ENCODE measurements at regions not wholly inside any gene's neighbourhood (a gene's known extent, or its start where the extent isn't known, plus 50 kb on each side); places are given as distances from the start of the nearest gene placed in this dataset.

DNA sequence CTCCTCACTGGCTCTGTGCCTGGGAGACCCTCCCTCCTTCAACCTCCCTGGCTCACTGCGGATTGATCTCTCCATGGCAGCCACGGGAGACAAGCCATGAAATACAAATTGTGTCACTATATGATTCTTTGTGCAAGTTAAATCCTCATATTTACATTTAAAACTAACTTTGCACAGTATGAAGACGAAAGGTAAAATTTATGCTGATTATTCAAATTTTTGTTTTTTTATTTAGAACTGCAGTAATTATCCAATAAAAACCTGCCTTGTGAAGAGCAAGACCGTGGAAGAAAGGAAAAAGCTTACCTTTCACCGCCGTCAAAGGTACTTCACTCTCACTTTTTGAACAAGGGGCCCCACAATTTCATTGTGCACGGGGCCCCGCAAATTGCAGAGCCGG is 436.9 kb downstream of the EIPR1 start:
- no peak for DNase-seq (ENCODE audit: low read depth)
- no peak overlapping the region for H3K4me3 ChIP-seq (ENCODE audit: low read depth, low read length)

DNA sequence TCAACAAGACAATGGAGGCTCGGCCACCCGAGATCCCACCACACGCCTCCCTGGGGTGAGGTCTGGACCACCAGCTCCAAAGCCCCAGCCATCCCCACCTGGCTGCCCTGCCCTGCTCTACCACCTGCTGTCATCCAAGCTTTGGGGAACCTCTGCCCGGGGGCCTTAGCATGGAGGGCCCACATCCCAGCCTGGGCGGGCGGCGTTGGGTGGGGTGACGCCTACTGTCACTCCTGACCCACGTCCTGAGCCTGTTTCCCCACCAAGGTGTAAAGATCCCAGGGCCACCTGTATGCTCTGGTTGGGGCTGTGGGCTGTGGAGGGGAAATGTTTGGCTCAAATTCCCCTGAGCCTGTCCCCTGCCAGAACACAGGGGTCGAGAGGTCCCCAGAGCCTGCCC is 437.6 kb downstream of the EIPR1 start:
- DNase-seq (ENCODE audit: low read depth): no peak
- H3K4me3 ChIP-seq (ENCODE audit: low read depth, low read length): no peak overlapping the region

DNA sequence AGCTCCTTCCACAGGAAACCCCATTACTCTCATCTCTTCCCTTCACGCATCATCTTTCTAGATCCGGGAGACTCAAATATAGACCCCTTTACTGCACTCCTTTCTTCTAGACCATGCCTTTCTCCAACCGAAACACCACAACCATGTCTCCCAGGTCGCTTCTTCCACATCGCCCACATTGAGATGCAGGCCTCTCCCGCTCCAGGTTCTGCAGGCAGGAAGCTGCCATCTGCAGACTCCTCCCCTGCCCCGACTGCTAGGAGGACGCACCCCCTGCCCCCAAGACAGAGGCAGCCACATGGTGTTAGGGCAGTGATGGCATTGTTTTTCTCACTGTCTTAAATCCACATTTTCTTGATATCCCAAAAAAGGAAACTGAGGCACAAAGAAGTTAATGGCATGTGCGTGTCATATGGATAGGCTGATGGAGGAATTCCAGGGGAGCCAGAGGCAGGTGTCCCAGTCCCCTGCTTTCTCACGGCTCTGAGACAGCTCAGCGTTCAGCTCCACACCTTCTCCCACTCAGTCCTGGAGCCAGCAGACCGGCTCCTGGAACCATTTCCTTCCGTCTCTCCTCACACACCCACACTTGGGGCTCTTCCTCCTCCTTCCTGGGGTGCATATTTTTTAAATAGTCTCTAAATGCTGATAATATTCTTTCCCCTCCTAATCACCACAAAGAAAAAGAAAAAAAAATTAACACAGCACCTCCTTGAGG is 438.4 kb downstream of the EIPR1 start:
- no peak overlapping the region for H3K4me3 ChIP-seq (ENCODE audit: low read depth, low read length)
- no peak for DNase-seq (ENCODE audit: low read depth)

DNA sequence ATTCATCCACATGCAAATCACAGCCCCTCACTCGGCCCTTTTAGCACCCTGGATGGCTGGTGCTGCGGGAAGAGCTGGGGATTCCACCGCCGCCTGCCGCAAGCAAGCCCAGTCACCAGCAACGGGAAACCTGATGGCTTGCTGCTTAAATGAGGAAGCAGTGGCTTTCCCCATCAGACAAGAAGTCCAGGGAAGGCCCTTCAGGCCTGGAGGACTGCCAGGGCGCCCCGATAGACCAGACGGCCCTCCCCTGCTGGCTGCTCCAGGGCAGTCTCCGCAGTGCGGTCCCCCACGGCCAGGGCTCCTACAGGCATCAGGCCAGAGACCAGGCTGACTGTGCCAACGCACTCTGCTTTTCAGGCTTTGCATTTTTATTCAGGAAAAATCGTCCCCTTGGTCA is 439.1 kb downstream of the EIPR1 start:
- no peak for DNase-seq (ENCODE audit: low read depth)
- H3K4me3 ChIP-seq (ENCODE audit: low read depth, low read length): no peak overlapping the region

DNA sequence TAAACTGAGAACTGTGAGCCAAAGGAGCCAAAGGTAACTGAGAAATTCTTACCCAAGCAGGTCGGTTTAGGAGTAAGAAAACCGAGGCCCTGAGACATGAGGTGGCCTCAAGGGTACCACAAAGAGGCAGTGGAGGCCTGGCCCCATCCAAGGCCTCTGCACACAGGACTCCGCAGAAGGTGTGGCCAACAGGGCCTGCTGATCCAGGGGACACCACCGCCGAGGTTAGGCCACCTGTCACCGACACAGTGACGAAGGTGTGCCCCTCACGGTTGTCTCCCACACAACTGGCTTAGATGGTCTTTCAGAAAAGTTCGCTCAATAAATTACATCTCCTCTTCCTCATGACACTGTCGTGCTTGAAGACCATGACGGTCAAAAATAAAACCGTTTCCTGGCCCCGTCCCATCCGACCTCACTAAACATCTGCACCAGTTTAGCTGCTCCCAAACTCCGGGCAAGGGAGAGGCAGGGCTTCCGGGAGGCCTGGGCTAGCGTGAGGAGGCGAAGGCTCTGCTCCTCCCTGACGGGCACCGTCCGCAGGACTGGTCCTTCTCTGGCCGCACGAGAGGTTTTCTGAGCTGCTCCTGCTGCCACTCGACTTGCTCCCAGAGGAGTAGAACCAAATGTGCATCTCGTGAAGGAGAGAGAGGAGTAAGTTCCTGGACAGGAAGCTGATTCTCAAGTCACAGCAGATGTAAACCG is 442.0 kb downstream of the EIPR1 start:
- no peak for DNase-seq (ENCODE audit: low read depth)

DNA sequence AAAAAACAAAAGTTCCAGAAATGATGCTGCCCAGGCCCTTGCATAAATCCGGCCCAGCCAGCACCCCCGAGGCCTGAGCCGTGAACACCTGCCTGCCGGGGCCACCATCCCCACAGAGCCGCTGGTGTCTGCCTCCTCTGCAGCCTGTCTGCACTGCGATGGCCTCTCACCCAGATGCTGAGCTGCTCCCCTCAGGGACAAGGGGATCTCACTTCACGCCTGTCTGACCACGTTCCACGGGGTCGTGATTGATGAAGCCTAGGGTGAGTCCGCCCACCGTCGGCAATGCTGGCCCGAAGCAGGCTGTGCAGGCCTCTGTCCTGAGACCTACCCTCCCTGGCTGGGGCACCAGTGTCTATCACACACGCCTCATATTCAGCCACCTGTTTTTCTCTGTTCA is 444.2 kb downstream of the EIPR1 start:
- H3K4me3 ChIP-seq (ENCODE audit: low read depth, low read length): no peak overlapping the region
- no peak for DNase-seq (ENCODE audit: low read depth)

More for the DNA sequence above, 442.0 kb downstream of the EIPR1 start:
- H3K4me3 ChIP-seq (ENCODE audit: low read depth, low read length): no peak overlapping the region

DNA sequence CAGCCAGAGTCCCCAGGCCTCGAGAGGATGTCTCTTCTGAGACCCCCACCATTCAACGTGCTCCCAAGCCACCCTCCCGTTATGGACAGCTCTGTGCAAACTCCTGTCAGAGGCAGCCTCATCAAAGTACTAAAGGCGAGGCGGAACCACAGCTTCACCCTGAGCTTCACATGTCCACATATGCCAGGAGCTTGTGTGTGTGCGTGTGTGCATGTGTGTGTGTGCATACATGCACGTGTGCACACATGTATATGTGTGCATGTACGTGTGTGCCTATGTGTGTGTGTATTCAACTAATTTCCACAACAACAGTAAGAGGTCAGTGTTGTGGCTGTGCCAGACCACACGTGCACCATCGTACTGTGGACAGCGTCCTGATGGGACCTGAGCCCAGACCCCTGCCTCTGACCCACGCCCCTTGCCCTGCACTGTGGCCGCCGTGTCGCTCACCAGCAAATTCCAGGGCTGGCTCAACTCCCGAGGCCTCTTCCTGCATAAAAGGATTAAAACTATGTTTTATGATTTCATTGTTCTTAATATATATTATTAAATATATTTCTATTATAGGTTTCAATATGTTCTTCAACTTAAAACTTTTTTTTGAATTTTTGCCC is 444.8 kb downstream of the EIPR1 start:
- DNase-seq (ENCODE audit: low read depth): no peak
- no peak overlapping the region for H3K4me3 ChIP-seq (ENCODE audit: low read depth, low read length)

DNA sequence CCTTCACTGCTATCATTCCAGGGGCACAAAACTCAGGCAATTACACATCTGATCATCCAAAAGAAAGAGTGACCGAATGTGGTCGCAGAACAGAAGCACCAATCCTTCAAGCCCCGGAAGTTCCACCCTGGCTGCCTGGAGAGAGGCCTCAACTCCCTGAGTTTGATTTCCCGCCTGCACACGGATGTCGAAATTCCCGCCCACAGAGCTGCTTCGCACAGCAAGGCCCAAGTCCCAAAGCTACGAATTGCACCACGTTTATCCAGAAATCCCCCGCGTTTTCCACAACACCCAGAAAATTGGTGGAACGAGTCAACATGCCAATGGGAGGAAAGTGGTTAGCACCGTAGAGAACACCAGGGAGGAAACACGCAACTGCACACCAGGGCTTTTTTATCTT is 445.4 kb downstream of the EIPR1 start:
- no peak overlapping the region for H3K4me3 ChIP-seq (ENCODE audit: low read depth, low read length)
- DNase-seq (ENCODE audit: low read depth): no peak

DNA sequence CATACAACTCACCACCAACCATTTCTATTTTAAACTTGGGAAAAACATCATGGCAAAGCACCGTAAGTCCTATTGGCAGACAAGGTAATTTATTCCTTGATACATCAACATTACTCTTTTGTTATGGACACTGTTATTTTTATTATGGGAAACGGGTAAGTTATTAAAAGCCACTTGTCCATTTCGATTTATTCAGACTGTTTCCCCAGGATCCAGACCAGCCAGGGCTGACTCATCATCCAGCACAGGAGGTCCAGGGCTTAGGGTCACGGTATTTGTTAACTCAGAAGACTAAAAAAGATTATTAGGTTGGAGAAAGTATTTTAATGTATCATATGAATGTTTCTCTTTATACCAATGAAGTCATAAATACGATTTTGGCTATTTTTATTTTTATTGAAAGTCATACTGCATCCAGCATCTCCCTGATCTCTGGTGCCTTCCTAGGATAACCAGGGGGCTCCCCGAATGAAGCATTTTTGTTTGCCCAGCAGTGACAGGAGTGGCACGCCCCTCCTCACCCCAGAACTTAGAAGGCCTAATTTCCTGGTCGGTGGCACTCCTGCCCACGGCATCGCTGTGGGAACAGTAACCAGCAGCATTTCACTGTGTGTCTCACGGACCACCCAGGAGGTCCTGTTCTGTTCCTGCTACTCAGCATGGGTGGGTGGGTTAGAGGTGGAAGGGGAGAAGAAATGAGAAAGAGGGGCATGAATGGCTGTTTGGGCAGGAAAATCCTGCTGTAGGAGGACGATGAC is 446.1 kb downstream of the EIPR1 start:
- no peak for DNase-seq (ENCODE audit: low read depth)
- no peak overlapping the region for H3K4me3 ChIP-seq (ENCODE audit: low read depth, low read length)

DNA sequence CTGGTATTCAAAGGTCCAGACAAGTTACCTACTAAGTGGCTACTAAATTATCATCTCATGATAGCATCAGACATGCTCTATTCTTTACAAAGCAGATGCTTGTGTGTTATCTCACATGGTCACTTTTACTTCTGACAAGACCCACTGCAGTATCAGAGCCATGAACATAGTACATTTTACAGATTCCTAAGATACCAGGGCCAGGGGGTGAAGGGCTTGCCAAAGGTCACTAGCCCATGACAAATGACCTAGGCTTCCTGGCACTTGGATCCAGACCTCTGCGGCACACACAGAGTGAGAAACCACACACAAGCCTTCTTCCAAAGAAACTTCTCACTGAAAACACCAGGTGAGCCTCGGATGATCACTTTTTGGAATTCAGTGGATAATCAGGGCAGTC is 446.8 kb downstream of the EIPR1 start:
- DNase-seq (ENCODE audit: low read depth): no peak
- no peak overlapping the region for H3K4me3 ChIP-seq (ENCODE audit: low read depth, low read length)

DNA sequence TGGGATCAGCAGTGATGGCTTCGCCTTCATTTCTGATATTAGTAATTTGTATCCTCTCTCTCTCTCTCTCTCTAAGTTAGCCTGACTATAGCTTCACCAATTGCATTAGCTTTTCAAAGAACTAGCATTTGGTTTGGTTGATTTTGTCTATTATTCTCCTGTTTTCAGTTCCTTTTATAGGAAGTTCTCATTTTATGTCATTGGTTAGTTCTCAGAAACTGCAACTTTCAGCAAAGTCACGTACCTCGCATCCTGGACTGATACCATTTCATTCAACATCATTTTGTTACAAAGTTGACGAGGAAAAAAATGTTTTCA is 450.8 kb downstream of the EIPR1 start:
- H3K4me3 ChIP-seq (ENCODE audit: low read depth, low read length): no peak overlapping the region
- DNase-seq (ENCODE audit: low read depth): no peak

DNA sequence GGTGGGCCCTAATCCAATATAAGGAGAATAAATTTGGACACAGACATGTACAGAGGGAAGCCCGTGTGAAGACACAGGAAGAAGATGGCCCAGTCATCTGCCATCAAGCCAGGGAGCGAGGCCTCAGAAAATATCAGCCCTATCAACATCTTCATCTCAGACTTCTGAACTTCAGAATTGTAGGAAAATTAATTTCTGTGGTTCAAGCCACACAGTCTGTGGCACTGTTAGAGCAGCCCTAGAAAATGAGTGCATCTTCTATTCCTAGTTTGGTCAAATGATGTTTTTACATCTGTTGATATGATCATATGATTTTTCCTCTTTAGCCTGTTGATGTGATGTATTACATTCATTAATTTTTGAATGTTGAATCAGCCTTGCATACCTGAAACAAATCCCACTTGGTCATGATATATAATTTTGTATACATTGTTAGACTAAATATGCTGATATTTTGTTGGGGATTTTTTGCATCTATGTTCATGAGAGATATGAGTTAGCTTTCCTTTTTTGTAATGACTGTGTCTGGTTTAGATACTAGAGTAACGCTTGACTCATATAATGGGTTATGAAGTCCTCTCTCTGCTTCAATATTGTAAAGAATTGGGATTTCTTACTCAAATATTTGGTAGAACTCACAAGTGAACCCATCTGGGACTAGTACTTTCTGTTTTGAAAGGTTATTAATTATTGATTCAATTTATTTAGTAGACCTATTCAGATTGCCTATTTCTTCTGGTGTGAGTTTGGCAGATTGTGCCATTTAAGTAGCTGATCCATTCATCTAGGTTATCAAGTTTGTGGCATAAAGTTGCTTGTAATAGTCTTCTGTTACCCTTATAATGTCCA is 451.4 kb downstream of the EIPR1 start:
- no peak for DNase-seq (ENCODE audit: low read depth)

DNA sequence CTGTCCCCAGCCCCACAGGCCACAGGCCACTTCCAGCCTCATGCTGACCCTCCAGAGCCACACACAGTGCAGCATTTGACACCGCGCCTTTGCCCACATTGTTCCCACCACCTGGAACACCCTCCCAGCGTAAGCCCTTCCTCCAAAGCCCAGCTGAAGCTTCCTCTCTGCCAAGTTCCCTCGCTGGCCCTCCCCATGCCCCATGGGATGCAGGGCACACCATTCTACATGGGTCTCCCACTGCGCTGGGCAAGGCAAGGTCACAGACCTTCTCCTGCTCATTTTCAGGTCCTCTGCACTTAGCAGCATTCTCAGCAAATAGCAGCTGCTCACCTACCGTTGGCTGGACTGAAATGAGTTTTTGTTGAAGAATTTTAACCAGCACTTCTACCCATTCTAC is 455.5 kb downstream of the EIPR1 start:
- no peak for DNase-seq (ENCODE audit: low read depth)
- no peak overlapping the region for H3K4me3 ChIP-seq (ENCODE audit: low read depth, low read length)

More for the DNA sequence above, 451.4 kb downstream of the EIPR1 start:
- no peak overlapping the region for H3K4me3 ChIP-seq (ENCODE audit: low read depth, low read length)

DNA sequence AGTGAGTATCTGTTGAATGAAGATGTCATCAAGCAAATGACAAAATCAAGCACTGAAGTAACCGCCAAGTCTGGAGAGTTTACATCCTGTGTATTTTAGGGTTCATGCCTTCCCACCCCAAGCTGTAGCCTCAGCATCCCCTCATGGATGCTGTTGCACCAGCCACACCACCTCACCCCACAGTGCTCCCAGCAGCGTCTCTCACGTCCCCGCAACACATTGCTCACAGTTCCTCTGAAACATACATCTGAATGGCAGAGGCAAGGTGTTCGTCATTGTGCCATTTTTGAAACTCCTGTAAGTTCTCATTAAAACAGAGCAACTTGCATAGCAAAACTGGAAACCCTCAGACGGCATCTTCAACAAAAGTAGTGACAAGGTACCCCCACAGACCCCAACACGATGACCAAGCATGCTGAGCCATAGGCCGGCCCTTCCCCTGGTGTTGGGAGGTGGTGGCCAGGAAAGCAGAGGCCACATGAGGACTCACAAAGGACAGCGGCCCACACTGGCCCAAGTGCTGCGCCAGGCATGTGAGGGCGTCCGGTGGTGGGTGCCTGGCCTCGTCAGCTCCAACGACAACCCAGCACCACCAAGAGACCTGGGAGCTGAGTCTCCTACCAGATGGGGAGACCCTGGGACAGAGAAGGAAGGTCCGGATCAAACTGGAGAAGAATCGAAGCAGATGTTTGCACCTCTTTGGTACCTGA is 456.5 kb downstream of the EIPR1 start:
- no peak for DNase-seq (ENCODE audit: low read depth)
- no peak overlapping the region for H3K4me3 ChIP-seq (ENCODE audit: low read depth, low read length)

DNA sequence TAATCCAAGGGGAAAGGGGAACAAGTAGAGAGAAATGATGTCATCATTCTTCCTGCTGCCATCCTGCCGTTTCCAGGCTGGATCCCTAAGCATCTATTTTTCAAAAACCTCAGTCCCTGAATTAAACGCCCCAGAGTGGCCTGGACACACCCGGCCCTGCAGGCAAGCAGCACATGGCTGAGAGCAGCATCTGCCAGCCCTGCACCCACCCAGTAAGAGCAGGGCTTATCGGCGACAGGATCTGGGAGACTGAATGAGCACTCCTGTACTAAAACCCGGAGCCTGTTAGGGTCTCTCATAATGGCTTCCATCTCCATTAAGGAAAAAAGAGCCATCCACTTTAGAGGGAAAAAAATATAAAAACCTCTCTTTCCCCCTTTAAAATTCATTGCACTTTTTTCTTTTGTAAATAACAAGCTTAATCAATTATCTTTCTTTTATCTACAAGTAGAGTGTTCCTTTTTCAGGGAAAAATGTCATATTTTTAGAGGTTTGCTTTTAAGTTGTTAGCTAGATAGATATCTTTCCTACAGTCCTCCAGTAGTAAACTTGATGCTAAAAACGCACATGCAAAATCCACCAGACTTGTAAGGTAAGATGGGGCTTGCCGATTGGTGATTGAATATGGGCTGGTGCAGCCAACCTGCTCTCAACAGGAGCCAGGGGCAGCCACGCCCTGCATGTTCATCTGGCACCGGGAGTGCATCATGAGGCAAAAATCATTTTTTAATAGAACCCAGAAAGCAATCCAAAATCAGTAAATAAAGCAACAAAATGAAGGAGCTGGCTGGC is 457.8 kb downstream of the EIPR1 start:
- H3K4me3 ChIP-seq (ENCODE audit: low read depth, low read length): no peak overlapping the region
- no peak for DNase-seq (ENCODE audit: low read depth)

DNA sequence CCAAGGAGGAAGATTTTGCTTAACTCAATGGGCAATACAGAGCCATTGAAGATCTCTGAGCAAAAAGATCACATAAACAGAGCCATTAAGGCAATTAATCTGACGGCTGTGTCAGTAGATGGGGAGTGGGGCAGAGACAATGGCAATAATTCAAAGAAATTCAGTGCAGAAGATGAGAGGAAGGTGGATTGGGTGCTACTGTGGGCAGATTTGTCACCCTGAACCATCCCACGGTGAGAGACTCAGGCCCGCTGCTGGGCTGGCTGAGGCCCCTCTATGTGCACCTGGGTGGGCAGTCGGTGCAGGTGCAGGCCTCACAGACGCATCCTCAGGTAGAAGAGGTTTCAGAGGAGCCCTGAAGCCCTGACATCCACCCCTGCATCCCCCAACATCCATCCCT is 458.6 kb downstream of the EIPR1 start:
- no peak for DNase-seq (ENCODE audit: low read depth)
- H3K4me3 ChIP-seq (ENCODE audit: low read depth, low read length): no peak overlapping the region

DNA sequence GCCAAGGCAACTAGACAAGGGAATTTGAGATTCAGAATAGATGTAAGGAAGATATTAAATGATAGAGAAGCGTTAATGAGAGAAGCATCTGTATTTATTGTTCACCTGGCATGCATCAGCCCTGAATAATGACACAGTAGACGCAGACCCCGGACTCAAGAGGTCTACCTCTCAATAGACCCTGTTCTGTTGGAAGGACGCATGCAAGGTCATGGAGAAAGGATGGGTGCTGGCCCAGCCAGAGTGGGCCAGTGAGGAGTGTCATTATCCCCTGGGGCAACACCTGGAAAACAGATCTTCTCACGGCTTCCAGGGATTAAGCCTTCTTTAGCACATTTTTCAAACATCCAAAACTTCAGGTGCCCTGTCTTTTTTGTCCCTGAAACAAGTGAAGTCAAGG is 461.0 kb downstream of the EIPR1 start:
- H3K4me3 ChIP-seq (ENCODE audit: low read depth, low read length): no peak overlapping the region
- DNase-seq (ENCODE audit: low read depth): no peak

DNA sequence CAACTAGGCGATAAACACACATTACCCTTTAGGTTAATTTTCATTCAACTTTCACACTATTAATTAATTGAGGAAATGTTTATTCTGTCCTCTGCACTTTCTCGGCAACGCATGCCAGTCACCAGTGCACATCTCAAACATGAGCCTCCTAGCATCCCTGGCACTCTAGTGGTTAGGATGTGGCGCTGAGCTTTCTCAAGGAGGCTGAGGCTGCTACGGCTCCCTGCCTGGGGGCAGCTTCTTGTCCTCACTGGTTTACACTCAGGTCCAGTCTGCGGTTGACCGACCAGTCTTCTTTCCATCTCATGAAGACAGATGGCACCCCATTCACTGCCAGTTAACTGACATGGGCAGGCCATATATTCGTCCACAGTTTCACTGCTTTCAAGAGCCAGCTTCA is 463.4 kb downstream of the EIPR1 start:
- DNase-seq (ENCODE audit: low read depth): no peak
- no peak overlapping the region for H3K4me3 ChIP-seq (ENCODE audit: low read depth, low read length)
